H1 (cell line): ENCODE measurements at regions not wholly inside any gene's neighbourhood (a gene's known extent, or its start where the extent isn't known, plus 50 kb on each side); places are given as distances from the start of the nearest gene placed in this dataset.

Source experiments
- ATF2 ChIP-seq: IDR thresholded peaks from 2 replicates; pipeline ENCODE4 v1.6.1; 2012; ENCODE audit warnings: low read length, inconsistent platforms
- CBX8 ChIP-seq: fragments of 300-800, 300-1000 bp; sonication (generic); IDR thresholded peaks from 2 replicates; pipeline ENCODE4 v1.7.1; 2016; ENCODE audit warnings: low read depth, low read length, borderline replicate concordance
- RXRA ChIP-seq: IDR thresholded peaks from 2 replicates; pipeline ENCODE4 v1.6.1; 2011; ENCODE audit warnings: low read depth, mild to moderate bottlenecking, low read length, moderate library complexity; ENCODE audit not compliant: insufficient read depth
- SIRT6 ChIP-seq: IDR thresholded peaks from one replicate; pipeline ENCODE4 v1.7.1; 2012; ENCODE audit warnings: low read length, inconsistent platforms
- SP4 ChIP-seq: IDR thresholded peaks from 2 replicates; pipeline ENCODE4 v1.6.1; 2012; ENCODE audit warnings: low read length, inconsistent platforms
- TAF7 ChIP-seq: optimal IDR thresholded peaks from 2 replicates; pipeline ENCODE3; 2011; ENCODE audit warnings: low read depth, mild to moderate bottlenecking, inconsistent platforms, low read length, moderate library complexity, borderline replicate concordance

DNA sequence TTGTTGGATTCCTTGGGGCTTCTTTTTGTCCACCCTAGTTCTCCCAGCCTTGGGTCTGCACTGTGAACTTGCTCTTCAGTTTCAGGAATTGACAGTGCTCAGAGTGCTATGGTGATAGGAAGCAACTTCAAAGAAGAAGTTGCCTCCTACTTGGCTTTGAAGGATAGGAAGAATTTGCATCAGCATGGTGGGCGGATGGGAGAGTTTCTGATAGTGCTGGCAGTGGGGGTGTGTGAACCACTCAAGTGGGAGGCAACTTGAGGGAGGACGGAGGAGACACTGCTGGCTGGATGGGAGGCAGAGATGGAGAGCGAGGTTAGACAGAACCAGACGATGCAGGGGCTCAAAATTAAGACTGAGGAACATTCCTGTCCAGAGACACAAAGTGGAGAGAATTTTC is 164.4 kb upstream of the SKOR2 start (continued):
- TF ChIP-seq ATF2 (no peak), TAF7 (no peak), SIRT6 (no peak), CBX8 (no peak), SP4 (no peak), RXRA (no peak)
